Caki2 (cell line): ENCODE measurements at regions not wholly inside any gene's neighbourhood (a gene's known extent, or its start where the extent isn't known, plus 50 kb on each side); places are given as distances from the start of the nearest gene placed in this dataset.
"Not testable (repeated sequence)": the region's sequence is repeated elsewhere in the genome, so short reads cannot be mapped to it uniquely, and the experiment has no call there.

Experiments used
- DNase-seq: peaks from one replicate; pipeline ENCODE4 v3.0.0-alpha.2; 2015; ENCODE audit warnings: low read depth
- in situ Hi-C: cut with HindIII; loops from 2 replicates; pipeline ENCODE4 v1.10.0; 2016; ENCODE audit warnings: low sequenced_read_pairs, low pct_unique_long_range_greater_than_20kb, mixed read lengths

DNA sequence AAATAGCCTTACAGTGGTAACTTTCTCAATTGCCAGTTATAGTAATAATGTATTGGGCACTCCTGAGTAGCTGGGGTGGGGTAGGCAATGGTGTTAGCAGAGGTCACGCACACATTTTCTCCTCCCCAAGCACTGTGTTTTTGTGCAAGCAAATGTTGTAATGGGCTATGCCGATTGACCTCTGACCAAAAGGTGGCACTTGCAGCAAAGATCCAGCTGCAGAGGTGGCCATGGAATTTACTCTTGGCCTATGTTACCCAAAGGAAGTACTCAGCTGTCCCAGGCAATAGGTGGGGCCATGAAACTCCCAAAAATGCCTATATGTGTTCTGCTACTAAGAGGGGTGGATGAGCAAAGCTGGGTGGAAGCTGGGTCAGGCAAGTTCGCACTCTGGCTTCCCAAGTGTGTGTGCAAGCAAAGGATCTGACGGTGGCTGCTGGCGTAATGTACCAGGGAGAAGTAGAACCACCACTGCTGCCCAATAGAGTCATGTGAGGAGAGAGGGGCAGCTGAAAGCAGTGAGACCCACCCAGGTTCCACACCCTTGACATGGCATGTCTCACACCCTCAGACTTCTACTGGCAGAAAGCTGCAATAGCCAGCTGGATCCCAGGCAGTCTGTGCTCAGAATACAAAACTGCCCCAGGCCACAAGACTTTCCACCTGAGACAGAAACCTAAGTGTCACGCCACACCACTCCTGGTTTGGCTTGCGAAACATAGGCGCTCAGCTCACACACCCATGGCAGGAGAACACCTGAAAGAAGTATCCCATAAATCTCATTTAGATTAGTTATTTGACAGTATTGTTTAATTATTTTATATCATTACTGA, 353.3 kb upstream of the EMCN start:
- DNase-seq, result no peak
- in situ Hi-C loops, result no loop called here

GRCh38 chr4:100869276-100869675, 351.5 kb upstream of the EMCN start:
- in situ Hi-C loops, result no loop called here
- DNase-seq, result no peak

DNA sequence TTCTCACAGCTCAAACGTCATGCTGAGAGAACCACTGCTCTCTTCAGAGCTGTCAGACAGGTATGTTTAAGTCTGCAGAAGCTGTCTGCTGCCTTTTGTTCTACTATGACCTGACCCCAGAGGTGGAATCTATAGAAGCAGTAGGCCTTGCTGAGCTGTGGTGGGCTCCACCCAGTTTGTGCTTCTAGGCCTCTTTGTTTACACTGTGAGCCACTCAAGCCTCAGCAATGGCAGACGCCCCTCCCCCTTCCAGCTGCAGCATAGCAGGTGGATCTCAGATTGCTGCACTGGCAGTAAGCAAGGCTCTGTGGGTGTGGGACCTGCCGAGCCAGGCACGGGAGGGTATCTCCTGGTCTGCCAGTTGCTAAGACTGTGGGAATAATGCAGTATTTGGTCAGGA, 350.5 kb upstream of the EMCN start:
- DNase-seq, in situ Hi-C loops: not testable (repeated sequence)

DNA sequence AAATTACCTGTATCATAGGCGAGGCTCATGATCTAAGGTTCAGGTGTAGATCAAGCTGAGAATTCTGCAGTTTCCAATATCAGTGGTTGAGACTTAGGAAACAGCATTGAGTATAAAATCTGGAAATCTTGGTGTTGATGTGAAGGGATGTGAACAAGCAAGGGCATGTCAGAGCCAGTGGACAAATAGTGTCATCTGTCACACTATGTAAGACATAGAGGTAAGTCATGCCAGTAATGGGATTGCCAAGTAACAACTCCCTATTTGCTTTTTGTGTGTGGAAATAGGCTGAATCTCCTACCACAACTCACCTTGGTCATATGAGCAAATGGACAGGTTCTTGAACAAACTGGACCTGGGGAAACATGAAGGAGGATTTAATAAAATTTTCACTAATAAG, 334.5 kb upstream of the EMCN start:
- DNase-seq, result no peak
- in situ Hi-C loops, result no loop called here

DNA sequence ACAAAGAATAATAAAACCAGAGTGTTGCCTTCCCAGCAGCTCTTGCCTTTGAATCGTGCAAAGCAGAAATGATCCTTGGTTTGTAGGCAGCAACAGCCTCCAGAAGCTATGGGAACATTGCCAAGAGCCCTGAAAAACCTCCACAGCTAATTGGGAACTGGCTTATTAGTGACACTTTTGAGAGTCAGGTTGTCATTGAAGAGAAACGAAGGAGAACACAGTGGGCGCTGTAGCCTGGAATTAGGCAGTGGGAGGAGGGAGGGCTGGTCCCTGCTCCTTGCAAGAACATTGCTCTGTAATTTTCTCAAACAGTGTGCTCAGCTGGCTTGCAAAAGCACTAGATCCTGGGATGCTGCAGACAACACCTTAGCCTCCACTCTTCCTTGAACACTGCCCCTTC, 331.5 kb upstream of the EMCN start:
- in situ Hi-C loops, result no loop called here
- no peak for DNase-seq

- in situ Hi-C loops, result no loop called here
- DNase-seq, result no peak
Measured at GRCh38 chr4:100848841-100849240, 331.0 kb upstream of the EMCN start.

GRCh38 chr4:100843910-100844309, 326.1 kb upstream of the EMCN start:
- DNase-seq, result no peak
- in situ Hi-C loops, result no loop called here

GRCh38 chr4:100842856-100843255, 325.0 kb upstream of the EMCN start:
- no peak for DNase-seq
- in situ Hi-C loops, result no loop called here

DNA sequence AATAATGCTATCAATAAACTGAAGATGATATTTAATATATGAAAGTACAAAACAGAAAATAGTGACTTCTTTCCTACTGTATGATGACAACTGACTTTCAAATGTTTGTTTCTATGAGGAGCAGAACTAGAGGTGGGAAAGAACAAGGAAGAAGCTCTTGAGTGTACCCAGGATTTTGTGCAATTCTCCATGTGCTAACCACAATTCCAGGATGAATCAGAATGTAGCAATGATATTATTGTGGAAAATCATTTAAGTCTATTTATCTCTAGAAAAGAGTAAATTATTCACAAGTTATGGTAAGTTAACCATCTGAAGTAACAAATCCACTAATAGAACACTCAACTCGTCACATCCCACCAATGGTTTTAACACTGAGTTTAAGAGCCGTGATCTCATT, 324.1 kb upstream of the EMCN start:
- DNase-seq, result no peak
- in situ Hi-C loops, result no loop called here

DNA sequence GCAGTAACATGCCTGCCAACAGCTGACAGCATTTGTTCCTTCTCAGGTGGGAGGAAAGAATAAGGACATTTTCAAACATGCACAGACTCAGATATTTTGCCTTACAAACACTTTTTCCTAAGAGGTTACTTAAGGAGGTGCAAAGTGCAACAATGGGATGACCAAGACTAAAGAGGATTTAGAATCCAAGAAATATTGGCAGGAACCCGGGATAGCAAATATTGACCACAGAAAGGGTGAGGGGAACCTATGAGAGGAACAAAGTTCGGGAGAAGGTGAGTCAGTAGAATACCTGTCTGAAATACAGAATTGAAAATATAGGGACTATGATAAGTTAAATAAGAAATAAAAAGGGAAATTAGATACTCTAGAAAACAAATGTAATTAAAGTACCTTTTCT, 321.9 kb upstream of the EMCN start:
- no peak for DNase-seq
- in situ Hi-C loops, result no loop called here

- DNase-seq, result no peak
Measured at GRCh38 chr4:100838286-100838685, 320.5 kb upstream of the EMCN start.

GRCh38 chr4:100836929-100837328, 319.1 kb upstream of the EMCN start:
- in situ Hi-C loops, result no loop called here
- DNase-seq, result no peak

More at GRCh38 chr4:100838286-100838685, 320.5 kb upstream of the EMCN start:
- in situ Hi-C loops, result no loop called here

GRCh38 chr4:100834616-100835015, 316.8 kb upstream of the EMCN start:
- no peak for DNase-seq
- in situ Hi-C loops, result no loop called here

GRCh38 chr4:100833906-100834305, 316.1 kb upstream of the EMCN start:
- in situ Hi-C loops, result no loop called here
- DNase-seq, result no peak

- no peak for DNase-seq
- in situ Hi-C loops, result no loop called here
Measured at GRCh38 chr4:100828986-100829685, 311.3 kb upstream of the EMCN start.

GRCh38 chr4:100828364-100828763, 310.5 kb upstream of the EMCN start:
- in situ Hi-C loops, result no loop called here
- DNase-seq, result no peak

DNA sequence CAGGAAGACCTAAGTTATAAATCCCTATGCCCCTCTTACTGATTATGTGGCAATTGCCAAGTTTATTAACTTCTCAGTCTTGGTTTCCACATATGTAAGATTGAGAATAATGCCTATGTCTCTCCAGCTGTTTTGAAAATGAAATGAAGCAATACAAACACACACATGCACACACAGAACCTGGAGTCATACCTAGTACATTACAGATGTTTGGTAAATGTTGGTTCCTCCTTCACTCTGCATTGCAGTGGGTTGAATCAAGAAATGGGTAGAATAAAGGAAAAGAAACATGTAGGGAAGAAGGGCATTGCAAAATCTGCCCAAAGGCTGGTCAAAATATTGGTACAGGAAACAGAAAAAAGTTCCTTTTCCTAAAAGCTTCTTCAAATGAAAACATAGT, 309.9 kb upstream of the EMCN start:
- in situ Hi-C loops, result no loop called here
- no peak for DNase-seq

GRCh38 chr4:100826808-100827548, 309.2 kb upstream of the EMCN start:
- in situ Hi-C loops, result no loop called here
- no peak for DNase-seq

DNA sequence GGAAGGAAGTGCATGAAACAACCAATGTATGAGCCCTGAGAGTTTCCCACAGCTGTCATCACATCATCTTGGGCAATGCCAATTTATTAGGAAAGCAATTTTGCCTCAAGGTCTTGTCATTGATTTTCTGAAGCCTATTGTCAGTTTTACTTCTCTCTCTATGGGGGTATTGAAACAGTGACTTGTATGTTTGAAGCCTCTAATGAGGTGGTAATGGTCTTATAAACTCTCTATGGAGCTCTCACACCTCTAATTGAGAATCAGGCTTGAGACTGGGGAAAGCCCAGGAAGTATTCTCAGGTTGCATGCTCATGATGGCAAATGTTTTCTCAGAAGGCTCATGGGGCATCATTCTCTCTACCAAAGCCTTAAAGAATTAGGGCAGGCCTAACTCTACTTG, 308.2 kb upstream of the EMCN start:
- DNase-seq, result no peak
- in situ Hi-C loops, result no loop called here
